HG03039 (cell line): ENCODE measurements at regions not wholly inside any gene's neighbourhood (a gene's known extent, or its start where the extent isn't known, plus 50 kb on each side); places are given as distances from the start of the nearest gene placed in this dataset.
"Not testable (repeated sequence)": the region's sequence is repeated elsewhere in the genome, so short reads cannot be mapped to it uniquely, and the experiment has no call there.

Experiments used
- ATAC-seq: cut with Tn5 transposase; IDR thresholded peaks from one replicate; pipeline ENCODE4 v1.9.1; 2021; ENCODE audit warnings: mild to moderate bottlenecking, moderate library complexity; ENCODE audit not compliant: unreplicated experiment

DNA sequence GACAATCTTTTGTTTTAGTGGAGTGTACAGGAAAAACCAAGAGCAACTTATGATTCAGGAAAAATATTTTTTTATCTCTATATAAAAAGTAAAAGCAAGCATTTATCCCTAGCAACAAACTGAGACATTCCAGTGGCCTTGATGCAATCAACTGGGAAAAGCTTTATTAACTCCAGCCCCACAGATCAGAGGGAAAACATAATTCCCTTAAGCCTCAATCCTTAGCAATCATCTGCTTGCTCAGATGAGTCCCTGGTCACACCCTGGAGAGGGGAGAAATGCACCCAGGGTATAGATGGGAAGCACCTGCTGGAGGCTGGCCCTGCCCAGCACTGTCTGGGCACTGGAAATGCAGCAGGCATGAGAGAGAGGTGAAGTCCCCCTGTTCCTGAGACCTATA lies 636.6 kb downstream of the TNS3 start:
- ATAC-seq: no peak

- no peak for ATAC-seq
Measured at GRCh38 chr7:46943996-46944395, 637.9 kb downstream of the TNS3 start.

GRCh38 chr7:46942574-46942973 lies 639.3 kb downstream of the TNS3 start:
- ATAC-seq: no peak

GRCh38 chr7:46940178-46940577 lies 641.7 kb downstream of the TNS3 start:
- ATAC-seq: no peak

- no peak for ATAC-seq
Measured at GRCh38 chr7:46939558-46939957, 642.4 kb downstream of the TNS3 start.

GRCh38 chr7:46939089-46939488 lies 642.8 kb downstream of the TNS3 start:
- no peak for ATAC-seq

DNA sequence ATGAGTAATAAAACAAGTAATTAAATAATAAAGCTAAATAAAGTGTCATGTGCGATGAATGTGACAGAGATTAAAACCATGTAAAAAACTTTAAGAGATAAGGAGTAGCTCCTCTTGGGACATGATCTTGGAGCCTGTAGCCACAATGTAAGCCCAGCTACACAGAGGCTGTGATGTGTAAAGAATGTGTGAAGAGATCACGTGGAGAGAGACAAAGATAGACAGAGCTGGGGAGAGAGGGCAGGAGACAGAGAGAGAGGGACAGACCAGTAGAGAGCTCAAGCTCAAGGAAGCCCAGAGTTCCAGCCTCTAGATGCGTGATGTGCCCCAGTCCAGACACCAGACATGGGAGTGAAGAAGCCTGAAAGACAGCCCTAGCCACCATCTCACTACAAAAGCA lies 644.1 kb downstream of the TNS3 start:
- no peak for ATAC-seq

DNA sequence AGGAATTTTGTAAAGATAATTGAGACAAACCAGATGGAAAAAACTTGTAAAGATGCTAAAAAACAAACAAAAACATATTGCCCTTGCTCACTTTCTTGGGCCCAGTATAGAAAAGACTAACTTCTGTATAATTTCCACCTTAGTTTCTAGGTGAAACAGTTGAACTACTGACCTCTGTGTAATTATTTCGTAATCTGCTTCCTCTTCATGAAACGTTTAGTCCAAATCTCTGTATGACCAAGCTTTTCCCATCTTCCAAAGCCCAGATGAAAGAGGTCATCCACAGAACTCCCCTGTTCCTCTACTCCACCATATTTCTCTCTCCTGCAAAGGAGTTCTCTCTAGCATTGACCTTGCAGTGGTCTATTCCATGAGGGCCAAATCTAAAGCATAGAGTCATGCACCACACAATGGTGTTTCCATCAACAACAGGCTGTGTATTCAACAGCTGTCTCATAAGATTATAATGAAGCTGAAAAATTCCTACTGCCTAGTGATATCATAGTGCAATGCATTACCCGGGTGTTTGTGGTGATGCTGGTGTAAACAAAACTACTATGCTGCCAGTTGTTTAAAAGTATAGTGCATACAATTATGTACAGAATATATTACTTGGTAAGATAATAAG lies 647.6 kb downstream of the TNS3 start:
- ATAC-seq: no peak

- no peak for ATAC-seq
Measured at GRCh38 chr7:46933596-46933995, 648.3 kb downstream of the TNS3 start.

DNA sequence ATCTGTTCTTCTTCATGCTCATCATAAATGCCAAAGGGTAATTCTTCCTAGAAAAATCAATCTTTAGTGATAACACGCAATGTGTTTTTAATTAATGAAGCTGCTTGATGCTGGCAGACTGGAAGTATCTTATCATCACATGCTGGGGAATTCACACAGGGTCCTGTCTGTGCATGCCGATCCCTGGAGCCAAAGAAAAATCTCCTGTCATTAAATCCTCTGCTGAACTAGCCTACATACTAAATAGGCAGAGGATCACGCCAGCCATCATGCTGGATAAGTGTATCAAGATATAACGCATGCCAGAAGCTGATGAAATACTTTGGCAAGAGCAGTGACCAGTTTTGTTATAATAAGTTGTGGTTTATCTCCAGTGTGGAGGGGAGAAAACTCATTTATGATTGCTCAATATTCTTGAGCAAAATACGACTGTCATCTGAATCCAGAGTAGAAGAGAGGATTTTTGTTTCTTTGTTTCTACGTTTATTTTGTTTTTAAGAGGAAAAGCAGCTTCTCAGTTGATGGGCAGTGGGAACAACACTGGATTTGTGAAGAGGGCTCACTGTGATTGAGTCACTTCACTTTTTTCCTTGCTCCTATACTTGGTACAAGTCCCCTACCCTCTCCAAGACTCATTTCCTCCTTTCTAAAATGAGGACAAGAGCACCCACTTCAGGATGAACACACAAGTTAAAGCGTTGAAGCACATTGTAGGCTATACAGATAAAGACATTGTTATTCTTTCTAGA lies 649.1 kb downstream of the TNS3 start:
- ATAC-seq: no peak

- no peak for ATAC-seq
Measured at GRCh38 chr7:46932306-46932675, 649.6 kb downstream of the TNS3 start.

DNA sequence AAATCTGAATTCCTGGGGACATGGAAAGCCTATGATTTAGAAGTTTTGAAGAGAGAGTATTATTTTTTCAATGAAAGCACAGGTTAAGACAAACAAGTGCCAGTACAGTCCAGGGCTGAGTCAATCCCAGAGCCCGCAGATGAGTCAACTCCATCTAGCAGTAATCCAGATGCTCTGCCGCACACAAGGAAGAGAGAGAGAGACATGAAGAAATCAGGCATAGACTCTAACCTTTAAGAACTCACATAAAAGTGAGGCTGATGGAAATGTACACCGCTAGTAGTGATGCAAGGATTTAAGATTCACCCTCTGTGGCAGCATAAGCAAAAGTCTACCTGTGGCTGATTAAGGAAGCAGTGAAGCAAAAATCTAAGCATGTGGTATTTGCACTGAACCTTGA lies 651.5 kb downstream of the TNS3 start:
- ATAC-seq: no peak

DNA sequence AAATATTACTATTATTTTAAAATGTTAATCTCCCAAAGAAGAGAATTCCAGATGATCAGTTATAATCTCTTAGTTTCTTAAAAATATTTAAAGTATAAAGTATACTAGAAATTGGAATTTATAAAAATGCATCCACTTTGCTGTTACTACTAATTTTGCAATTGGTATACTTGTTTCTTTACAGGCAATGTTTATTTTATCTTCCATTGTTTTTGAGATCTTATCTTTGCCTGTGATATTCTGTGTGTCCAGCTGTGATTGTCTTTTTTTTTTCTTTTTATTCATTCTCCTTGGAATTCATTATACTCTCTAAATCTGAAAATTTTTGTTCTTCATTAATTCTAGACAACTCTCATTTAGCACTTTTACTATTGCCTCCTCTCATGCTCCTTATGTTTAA lies 652.6 kb downstream of the TNS3 start:
- ATAC-seq: no peak

- no peak for ATAC-seq
Measured at GRCh38 chr7:46928719-46929118, 653.2 kb downstream of the TNS3 start.

DNA sequence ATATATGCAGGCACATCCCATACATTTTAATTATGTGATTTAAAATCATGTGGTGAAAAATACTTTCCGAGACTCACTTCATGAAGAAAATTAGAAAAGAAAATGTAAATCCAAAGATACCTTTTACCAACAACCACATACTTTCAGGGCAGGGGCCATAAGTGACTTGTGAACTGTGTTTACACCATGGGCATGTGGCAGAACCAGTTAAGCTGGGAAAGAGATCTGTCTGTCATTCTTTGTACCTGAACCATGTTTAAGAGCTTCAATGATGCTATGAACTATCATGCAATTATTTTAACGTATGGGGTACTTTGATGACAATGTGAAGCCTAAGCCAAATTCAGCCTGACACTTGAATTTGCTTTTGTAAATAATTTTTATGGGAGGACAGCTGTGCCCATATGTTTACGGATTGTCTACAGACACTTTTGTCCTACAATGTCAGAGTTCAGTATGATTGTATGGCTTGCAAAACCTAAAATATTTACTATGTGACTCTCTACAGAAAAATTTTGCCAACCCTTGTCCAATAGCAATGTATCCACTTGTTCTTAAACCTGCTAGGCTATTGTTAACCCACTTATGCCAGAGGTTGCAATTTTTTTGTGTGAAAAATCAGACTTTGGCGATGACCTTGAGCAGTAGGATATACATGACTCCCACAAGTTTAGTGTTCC lies 654.6 kb downstream of the TNS3 start:
- ATAC-seq: no peak

DNA sequence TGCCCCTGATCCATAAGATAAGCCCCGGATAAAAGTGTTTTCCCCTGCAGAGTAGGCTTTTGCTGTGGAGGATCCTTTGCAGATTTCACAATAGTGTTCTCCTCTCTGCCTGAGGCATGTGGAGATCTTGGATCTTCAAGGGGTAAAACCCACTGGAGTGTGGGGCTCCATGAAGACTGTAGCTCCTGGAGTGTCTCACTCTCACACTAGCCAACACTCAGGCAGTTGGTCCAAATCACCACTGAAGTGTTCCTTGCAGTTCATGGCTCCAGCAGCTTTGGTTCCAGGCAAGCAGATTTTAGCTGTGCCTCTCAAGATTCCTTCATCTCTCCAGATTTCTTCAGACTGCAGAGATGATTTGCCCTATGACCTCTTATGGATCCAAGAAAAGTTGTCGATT lies 665.3 kb downstream of the TNS3 start:
- ATAC-seq: no peak

DNA sequence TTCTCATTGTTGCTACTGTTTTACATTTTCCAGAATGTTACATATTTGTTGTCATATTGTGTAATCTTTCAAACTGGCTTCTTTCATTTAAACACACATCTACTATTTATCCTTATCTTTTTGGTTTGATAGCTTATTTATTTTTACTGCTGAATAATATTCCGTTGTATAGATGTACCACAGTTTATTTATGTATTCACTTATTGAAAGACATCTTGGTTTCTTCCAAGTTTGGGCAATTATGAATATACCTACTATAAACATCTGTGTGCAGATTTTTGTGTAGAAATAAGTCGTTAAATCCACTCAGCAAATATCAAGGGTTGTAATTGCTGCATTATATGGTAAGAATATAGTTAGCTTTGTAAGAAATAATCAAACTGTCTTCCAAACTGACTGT lies 669.2 kb downstream of the TNS3 start:
- no peak for ATAC-seq

- no peak for ATAC-seq
Measured at GRCh38 chr7:46909601-46910051, 672.3 kb downstream of the TNS3 start.

- no peak for ATAC-seq
Measured at GRCh38 chr7:46908770-46909169, 673.1 kb downstream of the TNS3 start.

GRCh38 chr7:46904523-46904922 lies 677.4 kb downstream of the TNS3 start:
- not testable (repeated sequence) for ATAC-seq

- ATAC-seq: no peak
Measured at GRCh38 chr7:46902463-46902862, 679.4 kb downstream of the TNS3 start.
